HepG2 (cell line): ENCODE measurements at regions not wholly inside any gene's neighbourhood (a gene's known extent, or its start where the extent isn't known, plus 50 kb on each side); places are given as distances from the start of the nearest gene placed in this dataset.

Experiments used
- ATAC-seq: fragments of 200-7000 bp; cut with Tn5 transposase; 3 replicates; pipeline ENCODE4 v1.9.1; 2020; ENCODE audit warnings: mild to moderate bottlenecking, moderate library complexity
- BruUV-seq: library from RNA; stranded (reverse); fragments of 400-500 nt; replicated peaks from 2 replicates; lab custom pipeline; 2021; lab: Mats Ljungman, UMichigan
- CTCF ChIA-PET: fragments of 300-600 bp; formaldehyde crosslinking; extraction: SDS; loops from one replicate; lab custom pipeline; 2021; ENCODE audit warnings: low total read pairs, inconsistent platforms, low intra/inter-chr PET ratio; lab: Yijun Ruan, JAX
- POLR2A ChIA-PET: fragments of 350-600 bp; sonication (Branson Sonifier 250); formaldehyde crosslinking; loops from one replicate; lab custom pipeline; 2020; ENCODE audit warnings: antibody characterized with exemption, inconsistent platforms; lab: Yijun Ruan, JAX
- DNase-seq: peaks from one replicate; pipeline ENCODE4 v3.0.0-alpha.2; 2015; ENCODE audit warnings: low spot score
- FAIRE-seq: peaks from 3 replicates; lab custom pipeline; 2011; peaks lifted over from hg19 to GRCh38; lab: Jason Lieb, UNC
- H2AFZ ChIP-seq: one replicate; pipeline ENCODE4 v1.6.1; 2011; ENCODE audit warnings: low read length, inconsistent platforms
- H3K27ac ChIP-seq: fragments of 300-600 bp; 3 replicates; pipeline ENCODE4 v1.8.0; 2011; ENCODE audit warnings: mixed run types, mild to moderate bottlenecking, mixed read lengths, low read length, inconsistent platforms; ENCODE audit not compliant: insufficient read depth; ENCODE audit errors: extremely low read length
- H3K27me3 ChIP-seq, 2 experiments: fragments of 200-600 bp in 1 of 2; 2 replicates in 1 of 2; 3 replicates in 1 of 2; pipeline versions ENCODE4 v1.6.0 to v1.8.0; 2011; ENCODE audit warnings: low read length in 2 of 2, mild to moderate bottlenecking in 2 of 2, moderate library complexity in 2 of 2, inconsistent platforms in 1 of 2; ENCODE audit not compliant: insufficient read depth in 2 of 2, control insufficient read depth in 1 of 2
- H3K36me3 ChIP-seq, 2 experiments: fragments of 200-600 bp in 1 of 2; replicated peaks in 1 of 2; 2 replicates in 1 of 2; 3 replicates in 1 of 2; pipeline versions ENCODE4 v1.5.1 to v1.8.0; 2011; ENCODE audit warnings: low read length in 2 of 2, inconsistent platforms in 1 of 2; ENCODE audit not compliant: insufficient read depth in 2 of 2, control insufficient read depth in 1 of 2
- H3K4me1 ChIP-seq: 2 replicates; pipeline ENCODE4 v1.5.1; 2012; ENCODE audit warnings: low read length, inconsistent platforms; ENCODE audit not compliant: insufficient read depth
- H3K4me2 ChIP-seq: 2 replicates; pipeline ENCODE4 v1.6.0; 2011; ENCODE audit warnings: low read depth, low read length, inconsistent platforms
- H3K4me3 ChIP-seq, 3 experiments: fragments of 200-600 bp in 1 of 3; sonication (generic), shearing (Covaris generic) in 1 of 3; replicated peaks in 1 of 3; 2 replicates each; pipeline ENCODE4 v1.5.1; 2011 to 2016; ENCODE audit warnings: low read length in 3 of 3, inconsistent platforms in 2 of 3, low read depth in 2 of 3, mild to moderate bottlenecking in 2 of 3, control low read depth in 1 of 3, mixed read lengths in 1 of 3; ENCODE audit not compliant: insufficient read depth in 1 of 3
- H3K79me2 ChIP-seq: one replicate; pipeline ENCODE4 v1.6.1; 2011; ENCODE audit warnings: low read length, inconsistent platforms; ENCODE audit not compliant: insufficient read depth
- H3K9ac ChIP-seq: 2 replicates; pipeline ENCODE4 v1.6.0; 2011; ENCODE audit warnings: mild to moderate bottlenecking, low read depth, low read length, inconsistent platforms; ENCODE audit not compliant: insufficient read depth
- H3K9me3 ChIP-seq: 2 replicates; pipeline ENCODE4 v1.5.1; 2012; ENCODE audit warnings: mild to moderate bottlenecking, low read length
- H4K20me1 ChIP-seq: 2 replicates; pipeline ENCODE4 v1.6.0; 2011; ENCODE audit warnings: inconsistent platforms, mild to moderate bottlenecking, low read length, moderate library complexity; ENCODE audit not compliant: insufficient read depth
- ATAD3A ChIP-seq: sonication (generic); formaldehyde crosslinking; IDR thresholded peaks from 2 replicates; pipeline ENCODE4 v1.4.0; 2020; ENCODE audit warnings: missing genetic modification reagents
- DMAP1 ChIP-seq: IDR thresholded peaks from 2 replicates; pipeline ENCODE4 v1.6.1; 2016
- FOSL2 ChIP-seq: sonication (generic); formaldehyde crosslinking; IDR thresholded peaks from 2 replicates; pipeline ENCODE4 v1.4.0; 2020; ENCODE audit warnings: missing genetic modification reagents
- FOXK2 ChIP-seq: fragments of 450-650 bp; IDR thresholded peaks from 2 replicates; pipeline ENCODE4 v1.6.1; 2016
- ISL2 ChIP-seq: sonication (generic); formaldehyde crosslinking; IDR thresholded peaks from 2 replicates; pipeline ENCODE4 v1.5.0; 2020; ENCODE audit warnings: missing genetic modification reagents
- KDM6A ChIP-seq: IDR thresholded peaks from 2 replicates; pipeline ENCODE4 v1.6.1; 2016; ENCODE audit warnings: low read depth
- MAFF ChIP-seq: IDR thresholded peaks from 2 replicates; pipeline ENCODE4 v1.6.1; 2011; ENCODE audit warnings: low read depth, low read length, improper control_type of control experiment
- MAFK ChIP-seq, 2 experiments: IDR thresholded peaks in 1 of 2; conservative IDR thresholded peaks in 1 of 2; 2 replicates each; pipeline ENCODE4 v1.6.1; 2011; ENCODE audit warnings: improper control_type of control experiment in 2 of 2, low read length in 2 of 2
- MIXL1 ChIP-seq: IDR thresholded peaks from 2 replicates; pipeline ENCODE4 v1.6.1; 2016
- NFE2L2 ChIP-seq: fragments of 150-350 bp; IDR thresholded peaks from 2 replicates; pipeline ENCODE4 v1.6.1; 2014; ENCODE audit warnings: low read length
- SIX4 ChIP-seq: sonication (generic); formaldehyde crosslinking; IDR thresholded peaks from 2 replicates; pipeline ENCODE4 v1.4.0; 2020; ENCODE audit warnings: missing genetic modification reagents
- SOX13 ChIP-seq, 3 experiments: fragments of 450-650 bp in 1 of 3; sonication (generic) in 1 of 3; formaldehyde crosslinking in 1 of 3; IDR thresholded peaks in 2 of 3; conservative IDR thresholded peaks in 1 of 3; 2 replicates each; pipeline versions ENCODE4 v1.5.0 to v1.6.1; 2016 to 2020; ENCODE audit warnings: antibody characterized with exemption in 1 of 3, mild to moderate bottlenecking in 1 of 3, missing compliant biosample characterization in 1 of 3, missing genetic modification reagents in 1 of 3, moderate library complexity in 1 of 3
- SOX5 ChIP-seq: IDR thresholded peaks from 2 replicates; pipeline ENCODE4 v1.6.1; 2016; ENCODE audit warnings: borderline replicate concordance
- SPEN ChIP-seq: sonication (generic); formaldehyde crosslinking; IDR thresholded peaks from 2 replicates; pipeline ENCODE4 v1.5.1; 2020; ENCODE audit warnings: low read depth, mild to moderate bottlenecking, missing genetic modification reagents
- TAF15 ChIP-seq: fragments of 200-400 bp; formaldehyde crosslinking; IDR thresholded peaks from one replicate; pipeline ENCODE4 v1.6.1; 2018; ENCODE audit warnings: mild to moderate bottlenecking, low read depth, low read length; ENCODE audit not compliant: poor library complexity, severe bottlenecking
- TBP ChIP-seq: sonication (generic); formaldehyde crosslinking; IDR thresholded peaks from 2 replicates; pipeline ENCODE4 v1.5.0; 2020; ENCODE audit warnings: missing genetic modification reagents
- ZNF670 ChIP-seq: sonication (generic); formaldehyde crosslinking; IDR thresholded peaks from 2 replicates; pipeline ENCODE4 v1.8.0; 2022; ENCODE audit warnings: mild to moderate bottlenecking, missing genetic modification reagents, borderline replicate concordance
- ZNF773 ChIP-seq: sonication (generic); formaldehyde crosslinking; IDR thresholded peaks from 2 replicates; pipeline ENCODE4 v1.4.0; 2020; ENCODE audit warnings: missing genetic modification reagents, borderline replicate concordance
- WGBS: methylation state at CpG from one replicate; pipeline ENCODE4 v1.1.6; 2017; ENCODE audit warnings: low lambda C conversion rate; 5-methylcytosine and 5-hydroxymethylcytosine counted together
- in situ Hi-C: cut with HindIII; loops from 2 replicates; pipeline ENCODE4 v1.10.0; 2017; ENCODE audit warnings: low pct_unique_long_range_greater_than_20kb; ENCODE audit not compliant: extremely low pct_ligation_motif_present
- intact Hi-C: fragments of 100-400 bp; cut with micrococcal nuclease; formaldehyde crosslinking; loops from one replicate; pipeline ENCODE4 v1.10.0; 2022; ENCODE audit not compliant: unreplicated experiment
- TF ChIP-seq, protein P1 (sequence below): sonication (generic); formaldehyde crosslinking; IDR thresholded peaks from 2 replicates; pipeline ENCODE4 v1.9.0; 2021; ENCODE audit warnings: missing genetic modification reagents, mild to moderate bottlenecking, borderline replicate concordance

DNA sequence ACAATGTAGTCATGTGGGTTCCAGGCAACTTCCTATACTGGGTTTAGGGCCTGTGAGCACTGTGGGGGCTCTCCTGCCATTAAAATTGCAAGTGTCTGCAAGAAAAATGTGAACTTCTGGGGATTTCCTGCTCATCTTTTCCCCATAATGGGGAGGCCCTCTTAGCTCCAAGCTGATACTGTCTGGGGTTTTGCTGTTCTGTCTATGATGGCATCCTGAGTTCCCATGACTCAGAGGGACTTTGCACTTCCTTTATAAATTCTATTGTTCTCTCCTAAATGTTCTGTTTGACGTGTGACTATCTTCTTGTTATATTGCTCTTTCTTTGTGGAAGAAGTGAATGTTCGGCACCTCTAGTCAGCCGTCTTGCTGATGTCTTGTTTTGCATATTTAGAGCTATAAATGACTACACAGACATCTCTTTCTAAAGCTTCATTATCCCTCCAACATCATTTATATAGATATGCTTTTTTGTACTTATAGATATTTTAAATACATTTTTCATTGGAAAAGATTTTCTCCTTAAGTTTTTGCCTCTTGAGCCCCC is 465.8 kb downstream of the NAF1 start:
- WGBS, result 10% methylated on average over 3 of the region's 3 CpGs
- FAIRE-seq (no peak), DNase-seq (peak; percentile 3), ATAC-seq (no peak)
- Histone ChIP-seq H3K36me3 (no peaks in the 10 kb centered on the region), H3K4me1 (no peaks in the 10 kb centered on the region), H3K9ac (no peak overlapping the region), H3K79me2 (no peaks in the 10 kb centered on the region), H3K4me2 (no peak overlapping the region), H3K9me3 (no peaks in the 10 kb centered on the region), H2AFZ (no peak overlapping the region), H3K27ac (no peak overlapping the region), H3K27me3 (no peaks in the 10 kb centered on the region; a peak in 1 of 5 replicates), H3K4me3 (no peak overlapping the region), H4K20me1 (no peaks in the 10 kb centered on the region)
- no TSS peak for BruUV-seq
- ChIA-PET POLR2A (no interaction called here), CTCF (no interaction called here)
- peak; percentile 82 for TF ChIP-seq SOX5
- TF ChIP-seq FOSL2, result peak; percentile 22; the same call in 1 of the 2 replicates
- TF ChIP-seq SIX4 (CRISPR knock-in tag), result no peak
- TF ChIP-seq SOX13 (IDR thresholded peaks at IDR 0.05), result no peak
- peak in 1 of 2 experiments; percentile 52; a peak in 1 of 4 replicates for TF ChIP-seq SOX13 (CRISPR knock-in tag; conservative IDR thresholded peaks at IDR 0.05 in 1 of 2, IDR thresholded peaks at IDR 0.05 in 1 of 2)
- TF ChIP-seq ISL2 (CRISPR knock-in tag), result no peak
- no peak for TF ChIP-seq ATAD3A (CRISPR knock-in tag)
- intact Hi-C loops (no loop called here), in situ Hi-C loops (no loop called here)

DNA sequence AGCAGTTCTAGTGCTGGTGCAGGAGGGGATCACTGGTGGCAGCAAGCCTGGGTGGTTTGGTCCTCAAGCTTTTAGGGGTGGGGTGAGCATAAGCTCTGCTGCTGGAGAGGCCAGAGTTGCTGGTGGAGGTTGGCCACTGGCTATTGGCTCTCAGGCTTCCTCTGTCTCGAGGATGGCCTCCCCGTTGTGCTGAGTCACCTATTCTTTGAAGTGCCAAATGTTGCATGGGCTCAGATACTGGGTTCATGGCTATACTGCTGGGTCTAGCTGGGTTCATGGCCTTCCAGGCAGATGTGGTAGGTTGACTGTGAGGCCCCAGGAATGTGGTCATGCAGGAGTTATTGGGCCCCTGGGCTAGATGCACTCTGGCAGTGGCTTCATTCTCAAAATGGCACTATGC is 466.3 kb downstream of the NAF1 start:
- in situ Hi-C loops (no loop called here), intact Hi-C loops (no loop called here)
- BruUV-seq, result no TSS peak
- no peaks in the 10 kb centered on the region for H3K36me3 ChIP-seq
- no peak for FAIRE-seq
- no peaks in the 10 kb centered on the region for H3K9me3 ChIP-seq
- H3K79me2 ChIP-seq, result no peaks in the 10 kb centered on the region
- H3K27me3 ChIP-seq, result no peaks in the 10 kb centered on the region; a peak in 1 of 5 replicates
- DNase-seq, result no peak
- CTCF ChIA-PET, result no interaction called here
- H4K20me1 ChIP-seq, result no peaks in the 10 kb centered on the region
- ATAC-seq, result no peak
- H3K9ac ChIP-seq, result no peak overlapping the region
- POLR2A ChIA-PET, result no interaction called here
- WGBS, result no CpG with 5 or more reads among the region's 2 CpGs
- no peak overlapping the region for H2AFZ ChIP-seq
- no peak overlapping the region for H3K4me2 ChIP-seq
- no peaks in the 10 kb centered on the region for H3K4me1 ChIP-seq
- no peak overlapping the region for H3K27ac ChIP-seq
- no peak overlapping the region for H3K4me3 ChIP-seq
- TF ChIP-seq TAF15, result no peak
- TF ChIP-seq NFE2L2, result peak; percentile 32; the same call in 1 of the 2 replicates
- TF ChIP-seq KDM6A (CRISPR knock-in tag), result no peak
- no peak for TF ChIP-seq ZNF670
- TF ChIP-seq MAFK (conservative IDR thresholded peaks at IDR 0.05 in 1 of 2, IDR thresholded peaks at IDR 0.05 in 1 of 2; ENCODE audit: low read length in 2 of 2), result peak; percentile 61 to 68
- TF ChIP-seq SPEN (CRISPR knock-in tag), result no peak
- TF ChIP-seq MIXL1, result no peak
- TF ChIP-seq FOXK2, result no peak
- TF ChIP-seq TBP, result no peak
- TF ChIP-seq, protein P1, sequence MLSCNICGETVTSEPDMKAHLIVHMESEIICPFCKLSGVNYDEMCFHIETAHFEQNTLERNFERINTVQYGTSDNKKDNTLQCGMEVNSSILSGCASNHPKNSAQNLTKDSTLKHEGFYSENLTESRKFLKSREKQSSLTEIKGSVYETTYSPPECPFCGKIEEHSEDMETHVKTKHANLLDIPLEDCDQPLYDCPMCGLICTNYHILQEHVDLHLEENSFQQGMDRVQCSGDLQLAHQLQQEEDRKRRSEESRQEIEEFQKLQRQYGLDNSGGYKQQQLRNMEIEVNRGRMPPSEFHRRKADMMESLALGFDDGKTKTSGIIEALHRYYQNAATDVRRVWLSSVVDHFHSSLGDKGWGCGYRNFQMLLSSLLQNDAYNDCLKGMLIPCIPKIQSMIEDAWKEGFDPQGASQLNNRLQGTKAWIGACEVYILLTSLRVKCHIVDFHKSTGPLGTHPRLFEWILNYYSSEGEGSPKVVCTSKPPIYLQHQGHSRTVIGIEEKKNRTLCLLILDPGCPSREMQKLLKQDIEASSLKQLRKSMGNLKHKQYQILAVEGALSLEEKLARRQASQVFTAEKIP (CRISPR knock-in tag), result no peak
- TF ChIP-seq DMAP1 (CRISPR knock-in tag), result no peak
- no peak for TF ChIP-seq ZNF773 (CRISPR knock-in tag)
- peak; percentile 36 for TF ChIP-seq MAFF
